Kidney (tissue), 13 donors: ENCODE measurements at regions not wholly inside any gene's neighbourhood (a gene's known extent, or its start where the extent isn't known, plus 50 kb on each side); places are given as distances from the start of the nearest gene placed in this dataset.

Experiments
- DNase-seq, 5 donors: peaks; one replicate each; pipeline ENCODE4 v3.0.0-alpha.2; 2013 to 2020
- FAIRE-seq: peaks from 2 replicates; lab custom pipeline; 2012; peaks lifted over from hg19 to GRCh38; lab: Jason Lieb, UNC
- H3K27ac ChIP-seq, 2 donors: one replicate each; pipeline ENCODE4 v1.7.0; 2013; ENCODE audit warnings: low read depth in 2 of 2, low read length in 2 of 2, inconsistent platforms in 1 of 2
- H3K27me3 ChIP-seq: one replicate; pipeline ENCODE4 v1.7.1; 2013; ENCODE audit warnings: low read length, inconsistent platforms; ENCODE audit not compliant: control insufficient read depth, insufficient read depth
- H3K36me3 ChIP-seq, 3 donors: one replicate each; pipeline versions ENCODE4 v1.7.0 to v1.7.1; 2013; ENCODE audit warnings: low read length in 3 of 3, control low read depth in 1 of 3, inconsistent platforms in 1 of 3; ENCODE audit not compliant: insufficient read depth in 3 of 3, control insufficient read depth in 2 of 3
- H3K4me1 ChIP-seq, 3 donors: one replicate each; pipeline versions ENCODE4 v1.7.0 to v1.7.1; 2013; ENCODE audit warnings: low read length in 3 of 3, inconsistent platforms in 1 of 3, low read depth in 1 of 3; ENCODE audit not compliant: control insufficient read depth in 2 of 3, insufficient read depth in 2 of 3
- H3K4me3 ChIP-seq, 3 donors: one replicate each; pipeline versions ENCODE4 v1.7.0 to v1.8.1; 2013; ENCODE audit warnings: low read length in 3 of 3, control low read depth in 1 of 3, inconsistent platforms in 1 of 3
- H3K9ac ChIP-seq, 3 donors: one replicate each; pipeline versions ENCODE4 v1.7.0 to v1.7.1; 2013; ENCODE audit warnings: low read length in 3 of 3, control low read depth in 1 of 3, inconsistent platforms in 1 of 3
- H3K9me3 ChIP-seq, 3 donors: one replicate each; pipeline versions ENCODE4 v1.7.0 to v1.7.1; 2013; ENCODE audit warnings: low read length in 3 of 3, control low read depth in 1 of 3, inconsistent platforms in 1 of 3; ENCODE audit not compliant: control insufficient read depth in 2 of 3, insufficient read depth in 1 of 3
- intact Hi-C: fragments of 100-400 bp; cut with DNase I; formaldehyde crosslinking; loops from one replicate; pipeline ENCODE4 v1.11.1; 2022
- TF ChIP-seq, protein P1 (sequence below): IDR thresholded peaks from 3 replicates; pipeline ENCODE4 v1.5.1; 2012; ENCODE audit warnings: mild to moderate bottlenecking, moderate library complexity, borderline replicate concordance; ENCODE audit not compliant: insufficient read depth; ENCODE audit errors: extremely low read depth
- donor health status: control.
- donor health status: control.
- donor health status: control.
- donor health status: control.
- donor health status: control.
- donor health status: DM: yes; HTN: yes; CAD: no.
- donor health status: Normal renal cell carcinoma (clear cell type).

DNA sequence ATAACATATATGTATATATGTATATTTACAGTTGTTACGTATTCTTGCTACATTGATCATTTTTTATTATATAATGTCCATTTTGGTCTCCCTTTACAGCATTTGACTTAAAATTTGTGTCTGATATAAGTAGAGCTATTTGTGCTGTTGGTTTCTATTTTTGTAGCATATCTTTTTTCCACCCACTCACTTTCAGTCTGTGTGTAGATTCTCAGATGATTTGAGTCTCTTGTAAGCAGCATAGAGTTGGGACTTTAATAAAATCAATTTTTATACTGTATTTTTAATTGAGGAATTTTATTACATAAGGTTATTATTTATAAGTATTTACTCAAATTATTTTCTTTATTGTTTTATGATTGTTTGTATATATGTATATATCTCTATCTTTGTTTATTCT lies 1293.7 kb downstream of the TMEM121 start:
- DNase-seq (no peak), FAIRE-seq (peak; percentile 42)
- Histone ChIP-seq H3K27me3 (no peaks in the 10 kb centered on the region), H3K9me3 (no peaks in the 10 kb centered on the region), H3K36me3 (no peaks in the 10 kb centered on the region), H3K4me1 (no peaks in the 10 kb centered on the region), H3K9ac (no peak overlapping the region), H3K27ac (no peak overlapping the region), H3K4me3 (no peak overlapping the region)
- intact Hi-C loops, result no loop called here
- TF ChIP-seq, protein P1, sequence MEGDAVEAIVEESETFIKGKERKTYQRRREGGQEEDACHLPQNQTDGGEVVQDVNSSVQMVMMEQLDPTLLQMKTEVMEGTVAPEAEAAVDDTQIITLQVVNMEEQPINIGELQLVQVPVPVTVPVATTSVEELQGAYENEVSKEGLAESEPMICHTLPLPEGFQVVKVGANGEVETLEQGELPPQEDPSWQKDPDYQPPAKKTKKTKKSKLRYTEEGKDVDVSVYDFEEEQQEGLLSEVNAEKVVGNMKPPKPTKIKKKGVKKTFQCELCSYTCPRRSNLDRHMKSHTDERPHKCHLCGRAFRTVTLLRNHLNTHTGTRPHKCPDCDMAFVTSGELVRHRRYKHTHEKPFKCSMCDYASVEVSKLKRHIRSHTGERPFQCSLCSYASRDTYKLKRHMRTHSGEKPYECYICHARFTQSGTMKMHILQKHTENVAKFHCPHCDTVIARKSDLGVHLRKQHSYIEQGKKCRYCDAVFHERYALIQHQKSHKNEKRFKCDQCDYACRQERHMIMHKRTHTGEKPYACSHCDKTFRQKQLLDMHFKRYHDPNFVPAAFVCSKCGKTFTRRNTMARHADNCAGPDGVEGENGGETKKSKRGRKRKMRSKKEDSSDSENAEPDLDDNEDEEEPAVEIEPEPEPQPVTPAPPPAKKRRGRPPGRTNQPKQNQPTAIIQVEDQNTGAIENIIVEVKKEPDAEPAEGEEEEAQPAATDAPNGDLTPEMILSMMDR, result no peak

DNA sequence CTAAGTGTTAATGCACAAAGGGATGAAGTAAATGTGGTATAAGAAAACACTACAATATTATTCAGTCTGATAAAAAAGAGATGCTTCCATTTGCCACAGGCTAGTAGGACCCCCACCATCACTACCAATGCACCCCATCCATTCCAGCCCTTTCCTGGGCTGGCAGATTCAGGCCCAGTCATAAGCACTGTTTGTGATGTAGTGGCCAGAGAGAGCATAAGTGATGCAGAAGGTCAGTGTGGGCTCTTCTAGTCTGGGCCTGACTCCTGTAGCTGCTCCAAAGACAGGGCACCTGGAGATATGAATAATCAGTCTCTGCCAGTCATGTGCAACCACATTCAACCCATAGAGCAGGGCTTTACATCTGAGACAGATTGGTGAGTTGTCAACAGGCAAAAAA lies 1294.7 kb downstream of the TMEM121 start:
- Histone ChIP-seq H3K27ac (no peak overlapping the region), H3K4me1 (no peaks in the 10 kb centered on the region), H3K27me3 (no peaks in the 10 kb centered on the region), H3K4me3 (no peak overlapping the region), H3K9ac (no peak overlapping the region), H3K36me3 (no peaks in the 10 kb centered on the region), H3K9me3 (no peaks in the 10 kb centered on the region)
- DNase-seq (no peak), FAIRE-seq (no peak)
- intact Hi-C loops, result no loop called here
- TF ChIP-seq, protein P1, result no peak

DNA sequence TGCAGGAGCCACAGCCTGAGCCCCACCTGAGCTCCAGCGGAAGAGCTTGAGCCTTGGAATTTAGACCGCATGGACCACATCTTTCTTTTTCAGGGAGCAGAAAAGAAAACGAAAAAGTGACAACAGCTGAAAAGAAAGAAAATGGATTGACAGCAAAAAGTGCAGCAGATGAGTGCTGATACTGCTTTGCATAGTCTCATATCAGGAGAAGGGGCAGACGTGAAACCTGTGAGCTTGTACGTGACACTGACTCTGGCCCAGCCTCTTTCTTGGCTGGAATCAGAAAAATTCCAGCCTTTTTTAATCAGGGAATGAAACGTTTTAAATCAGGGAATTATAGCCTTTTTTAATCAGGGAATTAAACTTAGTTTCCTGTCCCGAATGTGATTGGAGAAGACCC lies 1296.5 kb downstream of the TMEM121 start:
- Histone ChIP-seq H3K9ac (no peak overlapping the region), H3K9me3 (no peaks in the 10 kb centered on the region), H3K27me3 (no peaks in the 10 kb centered on the region), H3K4me1 (no peaks in the 10 kb centered on the region), H3K4me3 (no peak overlapping the region), H3K36me3 (no peaks in the 10 kb centered on the region), H3K27ac (no peak overlapping the region)
- FAIRE-seq (no peak), DNase-seq (no peak)
- TF ChIP-seq, protein P1, result no peak
- intact Hi-C loops, result no loop called here

DNA sequence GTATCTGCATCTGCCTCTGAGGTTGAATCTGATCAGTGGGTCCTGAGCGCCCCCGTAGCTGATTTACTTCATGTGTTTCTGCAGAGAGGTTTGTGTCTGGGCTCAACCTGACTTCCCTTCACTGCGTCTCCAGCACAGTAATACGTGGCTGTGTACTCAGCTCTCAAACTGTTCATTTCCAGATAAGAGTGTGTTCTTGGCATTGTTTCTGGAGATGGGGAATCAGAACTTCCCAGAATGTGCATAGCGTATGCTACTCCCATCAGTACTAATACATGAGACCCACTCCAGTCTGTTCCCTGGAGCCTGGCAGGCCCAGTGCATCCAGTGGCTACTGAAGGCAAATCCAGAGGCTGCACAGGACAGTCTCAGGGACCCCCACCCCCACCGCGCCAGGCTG lies 1297.2 kb downstream of the TMEM121 start:
- DNase-seq, result no peak
- no peak for FAIRE-seq
- Histone ChIP-seq H3K27me3 (no peaks in the 10 kb centered on the region), H3K27ac (no peak overlapping the region), H3K9me3 (no peaks in the 10 kb centered on the region), H3K4me1 (no peaks in the 10 kb centered on the region), H3K4me3 (no peak overlapping the region), H3K9ac (no peak overlapping the region), H3K36me3 (no peaks in the 10 kb centered on the region)
- TF ChIP-seq, protein P1, result no peak
- intact Hi-C loops, result no loop called here
